GM21786 (cell line): ENCODE measurements at regions not wholly inside any gene's neighbourhood (a gene's known extent, or its start where the extent isn't known, plus 50 kb on each side); places are given as distances from the start of the nearest gene placed in this dataset.
"Not testable (repeated sequence)": the region's sequence is repeated elsewhere in the genome, so short reads cannot be mapped to it uniquely, and the experiment has no call there.

Experiments
- ATAC-seq: cut with Tn5 transposase; IDR thresholded peaks from one replicate; pipeline ENCODE4 v1.9.1; 2021; ENCODE audit not compliant: unreplicated experiment

- ATAC-seq: not testable (repeated sequence)
Measured at GRCh38 chr11:25486338-25486737, 845.6 kb upstream of the ANO3 start.

DNA sequence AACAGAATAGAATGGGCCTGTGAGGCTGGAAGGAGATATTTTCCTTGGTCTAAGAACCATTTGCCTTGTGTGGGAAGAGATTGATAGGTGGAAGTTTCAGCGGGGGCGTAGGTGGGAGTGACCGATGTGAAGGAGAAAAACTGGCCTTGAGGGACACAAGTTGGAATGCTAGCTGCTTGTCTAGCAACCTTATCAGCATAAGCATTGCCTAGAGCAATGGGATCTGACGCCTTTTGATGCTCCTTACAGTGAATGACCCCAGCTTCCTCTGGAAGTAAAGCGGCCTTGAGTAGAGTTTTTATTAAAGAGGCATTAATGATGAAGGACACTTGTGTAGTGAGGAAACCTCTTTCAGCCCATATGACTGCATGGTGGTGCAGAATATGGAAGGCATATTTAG lies 843.8 kb upstream of the ANO3 start:
- not testable (repeated sequence) for ATAC-seq

DNA sequence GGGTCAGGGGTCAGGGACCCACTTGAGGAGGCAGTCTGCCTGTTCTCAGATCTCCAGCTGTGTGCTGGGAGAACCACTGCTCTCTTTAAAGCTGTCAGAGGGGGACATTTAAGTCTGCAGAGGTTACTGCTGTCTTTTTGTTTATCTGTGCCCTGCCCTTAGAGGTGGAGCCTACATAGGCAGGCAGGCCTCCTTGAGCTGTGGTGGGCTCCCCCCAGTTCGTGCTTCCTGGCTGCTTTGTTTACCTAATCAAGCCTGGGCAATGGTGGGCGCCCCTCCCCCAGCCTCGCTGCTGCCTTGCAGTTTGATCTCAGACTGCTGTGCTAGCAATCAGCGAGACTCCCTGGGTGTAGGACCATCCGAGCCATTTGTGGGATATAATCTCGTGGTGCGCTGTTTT lies 830.5 kb upstream of the ANO3 start:
- not testable (repeated sequence) for ATAC-seq

- ATAC-seq: no peak
Measured at GRCh38 chr11:25515576-25515975, 816.4 kb upstream of the ANO3 start.

DNA sequence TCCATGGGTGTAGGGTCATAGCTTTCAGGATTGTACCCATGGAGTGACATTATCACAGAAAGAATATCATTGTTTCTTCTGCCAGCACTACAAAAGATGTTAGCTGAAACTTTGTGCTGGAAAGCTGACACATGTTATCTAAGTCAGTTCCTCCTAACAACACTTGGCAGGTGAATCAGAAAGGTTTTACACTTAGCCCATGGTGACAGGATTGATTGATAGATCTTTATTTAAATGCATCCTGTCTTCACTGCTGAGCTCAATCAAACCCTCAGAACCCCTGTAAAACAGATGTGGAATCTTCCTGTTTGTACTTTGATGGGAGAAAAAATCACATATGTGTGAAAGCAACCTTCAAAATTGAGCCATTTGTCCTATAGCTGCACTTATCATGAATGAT lies 811.5 kb upstream of the ANO3 start:
- ATAC-seq: no peak

DNA sequence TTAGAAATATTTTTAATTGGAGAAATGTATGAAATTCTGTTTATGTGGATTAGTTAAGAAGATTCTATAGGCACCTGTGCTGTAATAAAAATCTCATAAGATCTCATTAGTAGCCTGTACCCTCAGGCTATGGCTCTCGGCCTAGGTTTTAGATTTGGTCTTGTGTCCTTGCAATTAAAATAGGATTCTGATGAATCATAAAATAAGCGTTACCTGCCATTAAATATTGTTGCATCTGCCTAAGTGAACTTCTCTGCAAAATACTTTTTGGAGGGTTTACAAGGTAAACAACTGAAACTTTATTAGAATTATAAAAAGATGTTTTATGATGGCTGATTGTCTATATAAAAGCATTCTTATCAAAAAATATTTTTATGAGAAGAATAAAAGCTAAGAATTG lies 804.1 kb upstream of the ANO3 start:
- ATAC-seq: no peak

- ATAC-seq: no peak
Measured at GRCh38 chr11:25529572-25529971, 802.4 kb upstream of the ANO3 start.

GRCh38 chr11:25535467-25536272 lies 796.3 kb upstream of the ANO3 start:
- no peak for ATAC-seq

GRCh38 chr11:25536289-25536688 lies 795.6 kb upstream of the ANO3 start:
- no peak for ATAC-seq

DNA sequence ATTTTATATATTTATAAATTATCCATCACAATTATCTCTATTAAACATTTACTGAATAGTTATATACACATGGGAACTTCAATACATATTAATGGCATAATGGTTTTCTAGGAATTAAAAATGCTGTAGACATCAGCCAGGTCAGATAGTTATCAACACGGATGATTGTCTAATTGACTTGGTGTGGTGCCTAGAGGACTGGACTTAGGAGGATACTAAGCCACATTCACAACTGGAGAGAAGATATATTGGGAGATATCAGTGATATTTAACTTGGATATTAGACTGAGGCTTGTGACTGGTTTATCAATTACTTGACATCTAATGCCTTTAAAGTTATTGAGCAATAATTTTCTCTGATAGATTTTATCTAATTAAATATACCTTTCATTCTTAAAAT lies 794.5 kb upstream of the ANO3 start:
- no peak for ATAC-seq

DNA sequence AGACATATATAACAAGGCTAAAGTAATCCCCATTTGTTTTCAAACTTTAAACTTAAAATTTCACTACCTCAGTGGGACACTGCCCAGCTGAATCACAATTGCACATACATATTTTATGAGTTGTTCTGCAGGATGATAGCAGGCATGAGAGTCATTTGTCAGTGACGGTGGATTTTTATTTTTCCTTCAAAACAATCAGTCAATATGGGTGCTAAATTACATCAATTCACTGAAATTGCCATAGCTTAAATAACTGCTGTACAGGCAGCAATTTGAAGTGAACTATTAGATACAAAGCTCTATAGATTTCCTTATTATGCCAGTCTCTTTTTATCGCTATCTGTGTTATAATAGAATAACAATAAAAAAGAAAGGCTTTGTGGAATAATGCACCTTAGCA lies 784.6 kb upstream of the ANO3 start:
- no peak for ATAC-seq

GRCh38 chr11:25562417-25562816 lies 769.5 kb upstream of the ANO3 start:
- no peak for ATAC-seq

DNA sequence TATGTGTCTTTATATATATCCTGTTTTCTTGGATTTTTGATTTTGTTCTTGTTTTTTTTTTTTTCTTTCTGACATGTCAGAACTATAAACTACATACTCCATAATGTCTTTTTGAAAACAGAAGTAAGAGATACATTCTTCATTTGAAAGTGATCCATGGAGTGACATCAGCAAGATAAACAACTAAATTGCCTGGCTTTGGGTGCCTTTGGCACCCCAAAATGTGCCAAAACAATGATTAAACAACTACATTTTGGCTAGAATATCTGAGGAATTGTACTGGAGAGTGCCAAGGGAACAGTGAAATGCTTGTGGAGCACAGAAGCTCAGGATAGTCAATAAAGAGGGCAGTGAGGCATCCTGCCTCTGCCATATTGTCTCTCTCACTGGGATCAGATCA lies 766.1 kb upstream of the ANO3 start:
- ATAC-seq: no peak

DNA sequence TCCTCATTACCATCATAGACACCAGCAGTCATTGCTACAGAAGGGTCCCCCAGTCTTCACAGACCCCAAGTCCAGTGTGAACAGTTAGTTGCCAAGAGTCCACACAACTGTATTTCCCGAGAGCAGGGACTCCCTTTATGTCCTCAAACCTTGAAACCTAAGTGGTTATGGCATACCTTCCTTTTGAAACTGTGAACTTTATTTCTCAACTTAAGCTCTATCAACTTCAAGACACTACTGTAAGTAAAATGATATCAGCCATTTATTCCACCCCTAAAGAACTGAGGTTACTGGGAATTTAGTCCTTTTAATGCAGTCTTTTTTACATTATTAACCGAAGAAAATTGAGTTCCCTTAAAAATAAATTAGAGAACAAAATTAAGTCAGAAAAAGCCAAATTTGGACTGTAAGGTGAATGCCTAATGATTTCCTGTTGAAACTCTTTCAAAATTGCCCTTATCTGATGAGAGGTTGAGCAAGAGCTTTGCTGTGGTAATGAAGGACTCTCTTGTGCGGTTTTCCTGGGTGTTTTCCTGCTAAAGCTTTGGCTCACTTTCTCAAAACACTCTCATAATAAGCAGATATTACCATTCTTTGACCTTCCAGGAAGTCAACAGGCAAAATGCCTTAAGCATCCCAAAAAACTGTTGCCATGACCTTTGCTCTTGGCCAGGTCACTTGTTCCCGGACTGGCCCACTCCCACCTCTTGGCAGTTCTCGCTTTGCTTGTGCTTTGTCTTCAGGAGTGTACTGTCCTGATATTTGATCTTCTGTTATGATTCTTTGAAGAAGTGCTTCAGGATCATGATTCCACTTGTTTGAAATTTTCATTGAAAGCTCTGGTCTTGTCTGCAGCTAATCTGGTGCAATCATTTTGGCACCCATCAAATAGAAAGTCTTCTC lies 765.4 kb upstream of the ANO3 start:
- ATAC-seq: no peak

DNA sequence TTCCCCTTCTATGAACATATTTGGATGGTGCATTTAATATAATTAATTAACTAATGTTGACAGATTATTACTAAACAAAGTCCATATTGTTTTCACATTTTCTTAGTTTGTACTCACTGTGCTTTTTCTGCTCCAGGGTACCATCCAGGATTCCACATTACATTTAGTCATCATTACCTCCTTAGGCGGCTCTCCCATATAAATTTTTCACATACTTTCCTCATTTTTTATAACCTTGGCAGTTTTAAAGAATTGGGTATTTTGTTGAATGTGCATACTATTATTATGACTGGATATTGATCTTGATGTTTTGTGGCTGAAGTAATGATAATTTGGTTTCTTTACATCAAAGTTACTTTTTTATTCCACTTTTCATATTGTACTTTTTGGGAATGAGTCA lies 755.6 kb upstream of the ANO3 start:
- no peak for ATAC-seq

- ATAC-seq: not testable (repeated sequence)
Measured at GRCh38 chr11:25579554-25579953, 752.4 kb upstream of the ANO3 start.

DNA sequence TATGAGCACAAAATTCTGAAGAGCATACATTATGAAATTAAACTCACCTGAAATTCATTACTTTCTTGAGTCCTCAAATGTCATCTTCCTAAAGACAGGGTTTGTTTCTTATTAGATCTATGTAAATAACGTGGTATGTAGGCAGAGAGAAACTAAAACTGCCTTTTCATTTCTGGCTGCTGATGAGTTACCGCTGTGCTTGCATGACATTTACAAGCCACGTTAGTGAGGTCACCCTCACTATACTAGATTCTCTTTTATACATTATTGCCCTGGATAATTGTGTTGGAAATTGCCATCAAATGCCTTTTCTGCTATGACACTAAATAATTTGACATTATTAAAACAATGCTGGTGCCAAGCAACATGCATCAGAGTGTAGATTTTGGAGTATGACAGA lies 748.3 kb upstream of the ANO3 start:
- no peak for ATAC-seq

GRCh38 chr11:25587496-25587895 lies 744.4 kb upstream of the ANO3 start:
- no peak for ATAC-seq

DNA sequence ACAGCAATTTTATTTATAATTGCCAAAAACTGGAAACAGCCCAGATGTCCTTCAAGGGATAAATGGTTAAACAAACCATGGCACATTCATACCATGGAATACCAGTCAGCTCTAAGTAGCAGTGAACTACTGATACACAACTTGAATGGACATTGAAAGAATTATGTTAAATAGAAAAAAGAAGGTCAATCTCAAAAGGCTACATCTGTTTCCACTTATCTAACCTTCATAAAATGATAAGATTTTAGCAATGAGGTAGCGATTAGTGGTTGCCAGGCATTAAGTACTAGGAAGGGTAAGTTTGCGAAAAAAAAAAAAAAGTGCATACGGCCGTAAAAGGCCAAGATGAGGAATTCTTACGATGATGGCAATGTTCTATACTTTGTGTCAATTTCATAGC lies 738.7 kb upstream of the ANO3 start:
- no peak for ATAC-seq

- ATAC-seq: no peak
Measured at GRCh38 chr11:25596701-25597100, 735.2 kb upstream of the ANO3 start.

GRCh38 chr11:25597696-25598095 lies 734.2 kb upstream of the ANO3 start:
- no peak for ATAC-seq

GRCh38 chr11:25602149-25602548 lies 729.8 kb upstream of the ANO3 start:
- ATAC-seq: no peak
